GM12874 (cell line): ENCODE measurements at regions not wholly inside any gene's neighbourhood (a gene's known extent, or its start where the extent isn't known, plus 50 kb on each side); places are given as distances from the start of the nearest gene placed in this dataset.

Experiments
- CTCF ChIP-seq: IDR thresholded peaks from 2 replicates; pipeline ENCODE4 v1.5.1; 2011; ENCODE audit warnings: low read depth, mild to moderate bottlenecking, control low read depth, low read length, moderate library complexity; ENCODE audit not compliant: insufficient read depth

- TF ChIP-seq CTCF: no peak
Measured at GRCh38 chr14:99062216-99062615, 209.8 kb downstream of the BCL11B start.

GRCh38 chr14:99062772-99063418 is 209.1 kb downstream of the BCL11B start:
- no peak for TF ChIP-seq CTCF

- no peak for TF ChIP-seq CTCF
Measured at GRCh38 chr14:99063620-99064225, 208.3 kb downstream of the BCL11B start.

GRCh38 chr14:99064262-99064954 is 207.6 kb downstream of the BCL11B start:
- no peak for TF ChIP-seq CTCF

- TF ChIP-seq CTCF: no peak
Measured at GRCh38 chr14:99065551-99065950, 206.4 kb downstream of the BCL11B start.

GRCh38 chr14:99066378-99066777 is 205.6 kb downstream of the BCL11B start:
- no peak for TF ChIP-seq CTCF

GRCh38 chr14:99067141-99067920 is 204.7 kb downstream of the BCL11B start:
- TF ChIP-seq CTCF: no peak
